OCI-LY1 (cell line): ENCODE measurements at regions not wholly inside any gene's neighbourhood (a gene's known extent, or its start where the extent isn't known, plus 50 kb on each side); places are given as distances from the start of the nearest gene placed in this dataset.

Source experiments
- H2AFZ ChIP-seq: fragments of 200-600 bp; sonication (generic), shearing (Covaris generic); 2 replicates; pipeline ENCODE4 v1.6.0; 2014; ENCODE audit warnings: antibody characterized with exemption, mild to moderate bottlenecking, low read length
- H3F3A ChIP-seq: fragments of 200-600 bp; sonication (generic), shearing (Covaris generic); 2 replicates; pipeline ENCODE4 v1.6.0; 2014; ENCODE audit warnings: mild to moderate bottlenecking, antibody characterized with exemption, low read length, moderate library complexity; ENCODE audit not compliant: insufficient read depth
- H3K27ac ChIP-seq: fragments of 200-600 bp; sonication (generic); 2 replicates; pipeline ENCODE4 v1.5.1; 2014; ENCODE audit warnings: low read length, mixed run types, mild to moderate bottlenecking, low read depth; ENCODE audit not compliant: poor library complexity, severe bottlenecking
- H3K27me3 ChIP-seq: fragments of 200-600 bp; sonication (generic); 2 replicates; pipeline ENCODE4 v1.6.0; 2014; ENCODE audit warnings: antibody characterized with exemption, mild to moderate bottlenecking, low read length, moderate library complexity; ENCODE audit not compliant: insufficient read depth
- H3K36me3 ChIP-seq: fragments of 200-600 bp; sonication (generic); 2 replicates; pipeline ENCODE4 v1.6.1; 2014; ENCODE audit warnings: mild to moderate bottlenecking, antibody characterized with exemption, low read length, moderate library complexity, mixed read lengths; ENCODE audit not compliant: insufficient read depth
- H3K4me1 ChIP-seq: fragments of 200-600 bp; sonication (generic); 2 replicates; pipeline ENCODE4 v1.5.1; 2014; ENCODE audit warnings: mild to moderate bottlenecking, low read length, moderate library complexity; ENCODE audit not compliant: insufficient read depth, severe bottlenecking
- H3K4me2 ChIP-seq: fragments of 200-600 bp; sonication (generic), shearing (Covaris generic); 2 replicates; pipeline ENCODE4 v1.6.1; 2014; ENCODE audit warnings: low read length
- H3K4me3 ChIP-seq: fragments of 200-600 bp; sonication (generic); 2 replicates; pipeline ENCODE4 v1.5.1; 2014; ENCODE audit warnings: low read length, low read depth, mild to moderate bottlenecking, mixed read lengths; ENCODE audit not compliant: poor library complexity, severe bottlenecking
- H3K79me2 ChIP-seq: fragments of 200-600 bp; shearing (Covaris generic); 2 replicates; pipeline ENCODE4 v1.6.1; 2016; ENCODE audit warnings: mixed run types, low read length, mixed read lengths; ENCODE audit not compliant: insufficient read depth
- H3K9ac ChIP-seq: fragments of 200-600 bp; sonication (generic), shearing (Covaris generic); 2 replicates; pipeline ENCODE4 v1.6.1; 2014; ENCODE audit warnings: mild to moderate bottlenecking, low read length, mixed read lengths
- H3K9me2 ChIP-seq: fragments of 200-600 bp; sonication (generic), shearing (Covaris generic); 2 replicates; pipeline ENCODE4 v1.6.1; 2014; ENCODE audit warnings: low read depth, mild to moderate bottlenecking, low read length, mixed read lengths
- H3K9me3 ChIP-seq: fragments of 200-600 bp; shearing (Covaris generic); 2 replicates; pipeline ENCODE4 v1.6.1; 2014; ENCODE audit warnings: low read length, mixed read lengths
- H4K20me1 ChIP-seq: fragments of 200-600 bp; sonication (generic), shearing (Covaris generic); 2 replicates; pipeline ENCODE4 v1.6.0; 2016; ENCODE audit warnings: mild to moderate bottlenecking, low read length; ENCODE audit not compliant: insufficient read depth
- EZH2 ChIP-seq: fragments of 200-600 bp; sonication (generic), shearing (Covaris generic); IDR thresholded peaks from 2 replicates; pipeline ENCODE4 v1.8.0; 2017; ENCODE audit warnings: borderline replicate concordance, mixed run types, mild to moderate bottlenecking, antibody characterized with exemption, low read length, moderate library complexity, mixed read lengths
- TF ChIP-seq, protein P1 (sequence below): fragments of 200-600 bp; sonication (generic), shearing (Covaris generic); IDR thresholded peaks from 2 replicates; pipeline ENCODE4 v1.5.1; 2017; ENCODE audit warnings: mild to moderate bottlenecking, antibody characterized with exemption, low read length, moderate library complexity, mixed read lengths

DNA sequence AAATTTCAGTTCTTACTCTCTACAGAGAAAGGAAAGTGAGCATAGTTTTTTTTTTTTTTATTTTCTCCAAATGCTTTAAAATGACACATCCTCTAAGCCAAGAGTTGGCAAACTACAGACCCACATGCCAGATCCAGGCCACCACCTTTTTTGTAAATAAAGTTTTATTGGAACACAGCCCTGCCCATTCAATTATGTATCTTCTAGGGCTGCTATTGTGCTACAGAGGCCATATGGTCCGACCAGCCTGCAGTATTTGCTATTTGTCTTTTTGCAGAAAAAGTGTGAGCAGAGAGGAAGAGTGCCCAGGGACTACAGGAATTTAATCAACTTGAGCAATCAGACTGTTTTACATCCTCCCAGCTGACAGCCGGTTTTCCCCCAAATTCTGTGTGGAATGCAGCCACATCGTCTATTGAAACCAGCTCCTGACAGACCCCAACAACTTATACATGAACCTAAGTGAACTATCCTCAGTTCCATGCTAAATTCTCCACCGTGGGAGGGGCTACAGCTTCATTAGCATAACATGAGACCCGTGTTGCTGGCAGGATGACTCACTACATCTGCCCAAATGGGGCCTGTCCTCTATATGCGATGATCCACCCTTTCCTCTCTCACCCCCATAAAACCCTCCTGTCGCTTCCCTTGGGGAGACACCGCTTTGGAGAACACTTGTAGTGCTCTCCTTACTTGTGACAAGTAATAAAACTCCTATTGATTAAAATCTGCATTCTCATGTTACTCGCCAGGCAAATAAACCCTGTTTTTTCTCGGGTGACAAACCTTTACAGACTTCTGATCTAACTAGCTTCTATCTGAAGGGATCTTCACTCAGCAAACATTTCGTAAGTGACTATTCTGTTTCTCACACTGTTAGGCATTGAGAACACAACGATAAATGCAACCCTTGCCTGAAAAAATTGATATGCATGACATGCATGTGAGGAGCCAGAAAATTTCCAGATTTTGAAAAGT lies 149.4 kb upstream of the HS3ST3A1 start:
- Histone ChIP-seq H4K20me1 (no peaks in the 10 kb centered on the region), H3F3A (no peaks in the 10 kb centered on the region), H3K4me2 (no peak overlapping the region), H3K79me2 (no peaks in the 10 kb centered on the region), H3K36me3 (no peaks in the 10 kb centered on the region), H3K9me2 (no peaks in the 10 kb centered on the region), H3K27me3 (no peaks in the 10 kb centered on the region; the same call in 1 of the 2 replicates), H2AFZ (no peak overlapping the region), H3K9me3 (no peaks in the 10 kb centered on the region), H3K4me1 (no peaks in the 10 kb centered on the region), H3K9ac (no peak overlapping the region), H3K4me3 (no peak overlapping the region), H3K27ac (no peak overlapping the region)
- no peak for TF ChIP-seq EZH2
- TF ChIP-seq, protein P1, sequence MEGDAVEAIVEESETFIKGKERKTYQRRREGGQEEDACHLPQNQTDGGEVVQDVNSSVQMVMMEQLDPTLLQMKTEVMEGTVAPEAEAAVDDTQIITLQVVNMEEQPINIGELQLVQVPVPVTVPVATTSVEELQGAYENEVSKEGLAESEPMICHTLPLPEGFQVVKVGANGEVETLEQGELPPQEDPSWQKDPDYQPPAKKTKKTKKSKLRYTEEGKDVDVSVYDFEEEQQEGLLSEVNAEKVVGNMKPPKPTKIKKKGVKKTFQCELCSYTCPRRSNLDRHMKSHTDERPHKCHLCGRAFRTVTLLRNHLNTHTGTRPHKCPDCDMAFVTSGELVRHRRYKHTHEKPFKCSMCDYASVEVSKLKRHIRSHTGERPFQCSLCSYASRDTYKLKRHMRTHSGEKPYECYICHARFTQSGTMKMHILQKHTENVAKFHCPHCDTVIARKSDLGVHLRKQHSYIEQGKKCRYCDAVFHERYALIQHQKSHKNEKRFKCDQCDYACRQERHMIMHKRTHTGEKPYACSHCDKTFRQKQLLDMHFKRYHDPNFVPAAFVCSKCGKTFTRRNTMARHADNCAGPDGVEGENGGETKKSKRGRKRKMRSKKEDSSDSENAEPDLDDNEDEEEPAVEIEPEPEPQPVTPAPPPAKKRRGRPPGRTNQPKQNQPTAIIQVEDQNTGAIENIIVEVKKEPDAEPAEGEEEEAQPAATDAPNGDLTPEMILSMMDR: no peak

- Histone ChIP-seq H3K36me3 (no peaks in the 10 kb centered on the region), H3K9me3 (no peaks in the 10 kb centered on the region), H3K4me1 (no peaks in the 10 kb centered on the region), H4K20me1 (no peaks in the 10 kb centered on the region), H3K9ac (no peak overlapping the region), H3K9me2 (no peaks in the 10 kb centered on the region), H2AFZ (no peak overlapping the region), H3K79me2 (no peaks in the 10 kb centered on the region), H3K4me2 (no peak overlapping the region), H3F3A (no peaks in the 10 kb centered on the region), H3K4me3 (no peak overlapping the region), H3K27ac (no peak overlapping the region), H3K27me3 (no peaks in the 10 kb centered on the region; the same call in 1 of the 2 replicates)
- no peak for TF ChIP-seq EZH2
- TF ChIP-seq, protein P1: no peak
These were observed 151.4 kb upstream of the HS3ST3A1 start for GRCh38 chr17:13753154-13753553.

GRCh38 chr17:13753771-13754170 lies 152.0 kb upstream of the HS3ST3A1 start:
- no peaks in the 10 kb centered on the region; the same call in 1 of the 2 replicates for H3K27me3 ChIP-seq
- no peak overlapping the region for H3K27ac ChIP-seq
- no peak overlapping the region for H2AFZ ChIP-seq
- no peaks in the 10 kb centered on the region for H3K9me2 ChIP-seq
- no peak overlapping the region for H3K4me2 ChIP-seq
- H3K79me2 ChIP-seq: no peaks in the 10 kb centered on the region
- no peaks in the 10 kb centered on the region for H3K36me3 ChIP-seq
- no peaks in the 10 kb centered on the region for H3K9me3 ChIP-seq
- no peak overlapping the region for H3K9ac ChIP-seq
- no peak for TF ChIP-seq EZH2
- TF ChIP-seq, protein P1: no peak
- H3K4me3 ChIP-seq: no peak overlapping the region
- no peaks in the 10 kb centered on the region for H3F3A ChIP-seq
- no peaks in the 10 kb centered on the region for H3K4me1 ChIP-seq
- H4K20me1 ChIP-seq: no peaks in the 10 kb centered on the region
